HG02678 (cell line): ENCODE measurements at regions not wholly inside any gene's neighbourhood (a gene's known extent, or its start where the extent isn't known, plus 50 kb on each side); places are given as distances from the start of the nearest gene placed in this dataset.
A peak's percentile ranks its signal among the peaks of the same experiment; 100 is the strongest.

Experiments
- ATAC-seq: cut with Tn5 transposase; IDR thresholded peaks from one replicate; pipeline ENCODE4 v1.9.1; 2021; ENCODE audit warnings: mild to moderate bottlenecking, moderate library complexity; ENCODE audit not compliant: unreplicated experiment

DNA sequence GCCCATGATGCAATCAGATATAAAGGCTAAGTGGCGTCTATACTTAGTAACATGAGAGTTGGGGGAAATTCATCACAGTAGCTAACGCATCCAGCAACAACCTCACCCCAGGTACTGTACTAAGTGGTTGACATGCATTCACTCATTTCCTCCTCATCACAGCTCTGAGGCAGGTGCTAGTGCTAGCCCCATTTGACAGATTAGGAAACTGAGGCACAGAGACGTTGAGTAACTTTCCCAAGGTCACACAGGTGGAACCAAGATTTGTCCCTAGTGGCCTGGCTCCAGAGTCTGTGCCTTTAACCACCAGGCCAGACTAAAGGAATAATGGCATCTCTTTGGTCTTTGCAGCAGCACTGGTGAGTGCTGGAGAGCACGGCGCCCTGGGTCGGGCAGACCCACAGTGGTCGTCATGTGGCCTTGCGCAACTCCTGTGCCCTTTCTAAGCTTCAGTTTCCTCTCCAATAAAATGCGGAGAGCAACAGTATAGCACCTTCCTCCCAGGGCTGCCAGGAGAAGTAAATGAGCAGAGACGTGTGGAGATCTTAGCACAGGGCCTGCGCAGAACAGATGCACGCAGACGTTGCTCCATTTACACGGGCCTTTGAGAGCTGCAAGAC is 186.4 kb downstream of the BCOR start:
- ATAC-seq: no peak

DNA sequence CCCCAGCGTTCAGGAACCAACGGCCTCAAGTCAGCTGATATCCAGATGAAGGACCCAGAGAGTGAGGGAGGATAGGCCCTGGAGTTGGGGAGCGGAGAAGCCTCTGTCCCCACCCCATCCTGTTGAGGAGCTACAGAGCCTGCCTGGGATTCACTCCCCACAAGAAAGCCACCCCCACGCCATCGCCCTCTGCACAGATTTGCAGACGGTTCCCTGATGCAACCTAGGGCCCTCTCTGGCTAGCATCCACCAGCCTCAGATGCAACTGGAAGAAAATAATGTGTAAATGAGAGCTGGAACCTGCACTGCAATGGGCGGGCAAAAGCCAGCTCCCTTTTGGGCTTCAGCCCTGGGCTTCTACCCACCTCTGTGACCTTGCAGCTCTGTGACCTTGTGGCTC is 185.6 kb downstream of the BCOR start:
- no peak for ATAC-seq

DNA sequence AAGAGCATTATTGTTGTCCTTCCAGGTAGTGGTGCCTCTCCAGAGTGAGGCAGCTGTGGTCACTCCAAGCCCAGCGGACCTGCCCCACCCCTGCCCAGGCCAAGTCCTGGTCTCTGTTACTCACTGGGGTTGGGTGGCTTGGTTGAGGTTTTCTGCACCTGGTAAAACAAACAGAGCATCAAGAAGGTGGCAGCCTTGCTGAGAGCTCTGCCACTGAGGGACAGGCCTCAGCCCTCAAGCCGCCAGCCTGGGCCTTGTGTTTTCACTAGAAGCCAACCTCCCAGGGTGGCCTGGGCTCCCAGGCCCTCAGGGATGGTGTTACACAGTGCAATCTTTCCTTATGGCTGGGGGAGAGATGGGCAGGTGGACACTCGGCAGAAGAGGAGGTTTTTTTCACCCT is 182.7 kb downstream of the BCOR start:
- ATAC-seq: no peak

DNA sequence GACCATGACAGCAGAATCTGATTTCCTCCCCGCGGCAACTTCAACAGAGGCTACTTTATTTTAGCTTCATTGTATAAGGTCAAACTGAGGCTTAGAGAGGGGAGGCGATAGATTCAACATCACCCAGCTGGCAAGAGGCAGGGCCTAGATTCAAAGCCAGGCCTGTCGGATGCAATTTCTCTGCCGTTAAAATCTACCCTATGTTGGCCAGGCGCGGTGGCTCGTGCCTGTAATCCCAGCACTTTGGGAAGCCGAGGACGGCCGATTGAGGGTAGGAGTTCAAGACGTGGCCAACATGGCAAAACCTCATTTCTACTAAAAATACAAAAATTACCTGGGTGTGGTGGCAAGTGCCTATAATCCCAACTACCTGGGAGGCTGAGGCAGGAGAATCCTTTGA is 182.2 kb downstream of the BCOR start:
- ATAC-seq: no peak

DNA sequence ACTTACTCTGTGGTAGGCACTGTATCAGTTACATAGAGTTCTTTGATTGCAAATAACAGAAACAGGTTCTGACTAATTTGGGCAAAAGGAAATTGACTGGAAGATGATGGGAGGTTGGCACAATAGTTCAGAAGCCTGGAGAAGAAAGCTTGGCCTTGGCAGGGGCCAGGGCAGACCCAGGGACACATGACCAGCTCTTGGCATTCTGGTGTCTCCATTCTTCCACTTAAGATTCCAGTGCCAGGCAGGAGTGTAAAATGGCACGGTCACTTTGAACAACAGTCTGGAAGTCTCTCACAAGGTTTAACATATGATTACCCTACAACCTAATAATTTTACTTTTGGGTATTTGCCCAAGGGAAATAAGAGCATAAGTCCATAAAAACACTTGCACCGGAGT is 175.9 kb downstream of the BCOR start:
- no peak for ATAC-seq

DNA sequence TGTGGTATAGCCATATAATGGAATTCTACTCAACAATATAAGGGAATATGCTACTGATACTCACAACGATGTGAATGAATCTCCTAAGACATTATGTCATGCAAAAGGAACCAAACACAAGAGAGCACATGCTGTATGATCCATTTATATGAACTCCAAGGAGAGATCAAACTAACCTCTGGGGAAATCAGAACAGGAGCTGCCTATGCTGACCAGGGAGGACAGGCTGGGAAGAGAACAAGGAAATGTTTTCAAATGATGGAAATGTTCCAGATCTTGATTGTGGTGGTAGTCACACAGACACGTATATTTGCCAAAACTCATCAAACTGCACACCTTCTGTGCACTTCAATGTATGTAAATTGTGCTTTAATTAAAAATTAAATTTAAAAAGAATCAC is 175.3 kb downstream of the BCOR start:
- no peak for ATAC-seq

DNA sequence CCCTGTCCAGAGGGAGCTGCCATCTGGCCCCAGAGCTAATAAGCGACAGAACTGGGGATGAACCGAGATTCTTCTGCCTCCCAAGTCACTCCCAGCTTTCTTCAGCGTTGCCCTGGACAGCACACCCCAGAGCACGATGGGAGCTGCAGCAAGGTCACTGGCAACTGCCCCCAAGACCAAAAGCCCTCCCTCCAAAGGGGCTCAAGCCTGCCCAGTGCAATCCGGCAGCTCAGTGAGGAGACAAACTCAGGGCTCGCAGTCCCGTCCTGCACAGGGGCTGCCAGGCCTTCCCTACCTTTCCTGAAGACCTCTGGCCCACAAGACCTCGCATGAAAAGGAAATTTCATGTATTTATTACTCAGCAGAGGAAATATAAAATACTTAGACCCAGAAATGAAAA is 174.8 kb downstream of the BCOR start:
- ATAC-seq: no peak

DNA sequence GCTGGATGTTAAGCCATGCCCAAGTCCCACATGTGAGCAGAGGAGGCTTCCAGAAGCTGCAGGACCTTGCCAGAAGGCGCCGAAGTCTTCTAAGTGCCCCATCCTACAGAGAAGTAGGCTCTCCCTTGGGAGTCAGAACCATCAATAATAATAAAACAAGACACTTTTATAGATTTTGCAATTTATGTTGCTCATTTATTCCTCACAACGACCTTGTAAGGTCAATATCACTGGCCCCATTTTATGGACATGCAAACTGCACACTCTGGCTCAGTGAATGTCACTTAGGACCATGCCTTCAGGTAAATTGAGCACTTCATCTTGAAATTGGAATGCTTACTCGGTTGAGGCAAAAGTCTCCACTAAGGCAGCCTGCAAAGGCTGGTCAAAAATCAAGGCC is 170.4 kb downstream of the BCOR start:
- no peak for ATAC-seq

DNA sequence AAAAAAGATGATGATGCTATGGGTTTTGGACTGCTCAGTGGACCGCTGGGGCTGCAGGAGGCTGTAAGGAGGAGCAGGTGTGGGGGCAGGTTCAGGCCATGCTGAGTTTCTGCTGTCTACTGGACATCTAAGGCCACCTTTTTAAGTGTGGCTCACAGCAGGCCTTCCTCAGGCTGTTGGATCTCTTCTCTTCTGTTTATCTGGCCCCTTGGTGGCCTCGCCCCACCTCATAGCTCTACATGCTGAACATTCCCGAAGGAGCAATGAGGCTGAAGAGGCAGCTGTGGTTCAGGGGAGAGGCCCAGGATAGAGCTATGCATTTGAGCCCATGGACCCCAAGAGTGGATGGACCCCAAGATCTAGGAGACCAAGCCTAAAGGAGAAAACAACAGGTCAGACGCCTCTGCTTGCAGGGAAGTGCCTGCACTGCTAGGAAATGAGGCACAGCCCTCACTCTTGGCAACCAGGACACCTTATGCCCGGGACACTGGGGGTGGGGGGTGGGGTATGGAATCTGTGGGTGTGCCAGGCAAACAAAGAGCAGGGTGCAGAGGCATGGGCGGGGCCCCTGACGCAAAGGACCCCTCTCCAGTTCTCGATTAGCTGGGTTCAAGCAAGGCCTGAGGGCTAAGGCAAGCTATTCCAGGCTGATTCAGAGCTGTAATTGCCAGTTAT is 168.9 kb downstream of the BCOR start:
- ATAC-seq: no peak

DNA sequence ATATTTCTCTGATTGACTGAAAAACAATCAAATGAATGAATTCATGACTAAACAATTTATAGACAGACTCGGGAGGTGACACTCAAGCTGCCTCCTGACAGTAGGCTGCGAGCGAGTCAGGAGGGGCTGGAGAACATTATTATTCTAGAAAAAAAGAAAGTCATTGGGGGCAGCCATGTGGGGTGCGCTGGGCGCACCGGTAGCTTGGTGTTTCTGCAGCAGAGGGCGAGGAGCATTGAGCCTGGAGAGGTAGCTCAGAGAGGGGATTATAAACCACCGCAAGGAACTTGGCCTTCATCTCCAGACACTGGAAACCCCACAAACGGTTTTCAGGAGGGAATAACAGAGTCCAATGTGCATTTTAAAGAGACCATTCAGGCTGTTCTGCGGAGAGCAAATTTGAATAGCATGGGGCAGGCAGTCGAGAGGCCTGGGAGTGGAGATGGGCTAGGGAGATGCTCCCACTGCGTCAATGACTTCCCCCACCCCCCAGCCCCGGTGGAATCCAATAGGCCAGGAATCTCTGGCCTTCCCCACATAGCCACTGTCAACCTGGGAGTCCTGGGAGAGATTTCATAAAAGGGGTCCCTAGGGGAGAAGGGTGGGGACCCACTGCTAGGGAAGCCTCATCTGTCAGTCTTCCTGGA is 168.3 kb downstream of the BCOR start:
- no peak for ATAC-seq

DNA sequence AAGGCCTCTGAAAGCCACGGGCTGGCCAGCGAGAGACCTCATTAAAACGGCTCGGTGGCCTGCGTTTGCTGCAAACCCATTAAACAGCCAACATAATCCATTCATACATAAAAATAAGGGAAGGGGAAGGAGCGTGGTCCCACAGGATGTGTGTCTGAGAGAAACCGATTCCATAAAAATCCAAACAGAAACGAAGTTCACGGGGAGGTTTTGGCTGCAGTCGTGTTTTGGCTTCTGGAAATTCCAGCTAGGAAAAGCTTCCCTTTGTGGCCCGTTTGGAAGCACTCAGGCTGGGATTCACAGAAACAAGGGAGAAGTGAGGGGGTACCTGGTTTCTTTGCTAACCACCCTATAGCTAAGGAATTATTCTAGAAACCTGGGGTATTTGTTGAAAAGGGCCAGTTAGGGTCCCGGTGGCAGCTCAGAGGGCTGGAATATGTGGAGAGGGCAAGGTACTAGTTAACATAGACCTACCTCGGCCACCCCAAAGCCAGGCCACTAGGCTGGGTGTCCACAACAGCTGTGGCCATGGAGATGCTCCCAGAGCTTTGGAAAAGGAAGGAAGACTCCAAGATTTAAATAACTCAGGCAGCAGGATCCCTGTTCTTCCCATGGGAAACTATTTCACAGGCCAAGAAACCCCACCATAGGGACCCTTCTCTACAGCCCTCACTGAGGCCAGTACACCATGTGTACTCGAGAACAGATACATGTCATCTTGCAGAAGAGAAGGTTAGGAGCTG is 166.8 kb downstream of the BCOR start:
- ATAC-seq: no peak

DNA sequence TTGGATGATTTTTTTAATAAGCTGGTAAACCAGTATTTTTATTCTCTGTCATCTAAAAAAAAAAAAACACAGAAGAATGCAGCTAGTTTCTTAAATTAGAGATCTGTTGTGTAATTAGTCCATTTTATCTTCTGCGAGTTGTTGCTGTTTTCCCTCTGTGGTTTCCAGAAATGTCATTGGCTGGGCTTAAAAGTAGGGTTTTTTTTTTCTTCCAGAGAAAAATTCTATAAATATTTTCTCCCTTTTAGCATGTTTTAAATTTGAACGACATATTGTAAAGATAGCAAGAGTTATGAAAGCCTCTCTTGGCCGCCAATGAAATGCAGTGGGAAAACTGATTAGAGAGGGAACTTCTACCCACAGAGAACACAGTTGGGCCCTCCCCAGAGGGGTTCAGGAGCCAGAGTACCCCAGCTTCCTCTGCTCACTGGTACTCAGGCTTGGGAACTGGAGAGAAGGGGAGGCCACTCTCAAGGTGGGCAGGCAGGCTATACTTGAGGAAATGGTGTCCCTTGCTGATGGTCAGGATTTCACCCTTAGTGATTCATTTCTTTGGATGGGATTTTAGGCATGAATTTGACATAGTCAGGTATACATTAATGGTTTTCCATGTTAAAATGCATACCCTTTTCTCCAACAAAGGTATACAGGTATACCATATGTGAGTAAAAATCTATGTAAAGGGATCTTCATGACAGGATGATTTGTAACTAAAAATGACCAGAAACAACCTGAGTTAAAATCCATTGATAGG is 166.1 kb downstream of the BCOR start:
- no peak for ATAC-seq

DNA sequence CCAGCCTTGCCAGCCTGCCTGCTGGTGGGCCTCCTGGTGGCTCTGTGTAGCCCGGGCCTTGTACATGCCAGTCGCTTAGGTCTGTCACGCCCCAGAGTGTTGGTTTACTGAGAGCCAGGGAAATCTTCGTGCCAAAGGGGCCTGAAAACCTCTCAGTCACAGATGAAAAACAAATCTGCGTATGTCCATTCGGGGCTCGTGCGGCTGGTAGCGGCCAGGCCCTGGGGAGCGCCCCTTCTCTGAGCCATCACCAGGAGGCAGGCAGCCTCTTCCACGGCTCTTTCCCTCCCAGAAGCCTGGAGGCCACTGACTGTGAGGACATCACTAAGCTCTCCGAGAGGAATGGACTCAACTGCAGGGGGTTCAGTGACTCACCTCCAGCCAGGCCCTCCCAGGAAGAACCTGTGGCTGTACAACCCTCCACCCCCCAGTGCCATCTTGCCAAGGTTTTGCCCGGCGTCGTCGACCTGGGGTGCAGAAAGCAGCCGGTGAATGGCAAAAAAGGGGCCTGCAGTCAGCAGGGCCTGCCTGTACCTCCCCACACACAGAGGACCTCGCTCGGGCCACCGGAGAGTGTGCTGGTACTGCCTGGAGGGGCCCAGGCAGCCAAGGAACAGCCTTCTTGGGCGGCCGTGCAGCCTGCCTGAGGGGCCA is 162.2 kb downstream of the BCOR start:
- no peak for ATAC-seq

DNA sequence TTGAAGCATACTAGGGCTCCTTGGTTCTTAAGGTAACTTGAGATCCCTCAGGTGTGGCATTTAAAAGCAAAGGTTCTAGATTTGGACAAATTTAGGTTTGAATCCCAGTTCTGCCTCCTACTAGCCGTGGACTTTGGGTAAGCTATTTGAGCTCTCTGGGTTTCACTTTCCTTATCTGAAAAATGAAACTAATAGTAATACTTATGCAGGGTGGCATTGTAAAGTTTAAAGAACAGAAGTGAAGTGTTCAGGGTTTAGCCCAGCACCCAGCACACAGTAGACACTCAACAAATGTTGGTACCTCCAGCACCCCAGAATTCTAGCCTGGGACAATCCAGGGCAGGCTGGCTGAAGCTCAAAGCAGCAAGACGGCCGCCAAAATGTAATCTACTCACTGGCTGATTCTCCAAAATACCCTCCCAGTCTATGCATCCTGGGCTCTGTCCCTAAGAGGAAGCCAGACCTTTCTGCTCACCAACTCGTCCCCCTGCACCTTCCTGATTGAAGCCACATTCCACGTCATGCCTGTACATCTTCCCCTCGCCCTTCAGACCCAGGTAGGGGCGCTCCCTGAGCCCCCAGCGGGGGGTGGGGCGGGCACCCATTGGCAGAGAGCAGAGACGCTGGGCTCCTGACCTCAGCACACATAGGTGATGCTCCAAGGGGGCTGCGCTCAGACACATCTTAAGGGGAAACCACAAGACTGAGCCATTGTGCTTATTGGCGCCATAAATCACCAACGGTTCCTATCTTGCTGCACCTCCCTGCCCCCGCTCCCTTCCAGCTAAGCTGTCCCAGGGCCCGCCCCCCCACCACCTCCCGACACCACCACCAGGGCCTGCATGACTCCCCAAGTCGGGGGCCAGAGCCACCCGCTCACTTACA is 160.6 kb downstream of the BCOR start:
- peak; percentile 77 for ATAC-seq

DNA sequence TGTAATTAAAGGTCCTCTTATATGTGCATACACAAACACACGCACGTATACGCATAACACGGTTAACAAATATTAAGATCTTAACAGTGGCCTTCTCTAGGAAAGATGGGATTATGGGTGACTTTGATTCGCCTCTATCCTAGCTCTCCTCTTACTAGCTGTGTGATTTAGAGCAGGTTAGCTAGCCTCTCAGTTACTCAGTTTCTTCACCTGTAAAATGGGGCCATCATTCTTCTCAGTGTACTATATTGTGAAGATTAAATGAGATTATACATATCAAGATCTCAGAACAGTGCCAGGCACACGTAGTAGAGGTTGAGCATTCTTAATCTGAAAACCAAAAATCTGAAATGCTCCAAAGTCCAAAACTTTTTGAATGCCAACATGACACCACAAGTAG is 159.3 kb downstream of the BCOR start:
- no peak for ATAC-seq

DNA sequence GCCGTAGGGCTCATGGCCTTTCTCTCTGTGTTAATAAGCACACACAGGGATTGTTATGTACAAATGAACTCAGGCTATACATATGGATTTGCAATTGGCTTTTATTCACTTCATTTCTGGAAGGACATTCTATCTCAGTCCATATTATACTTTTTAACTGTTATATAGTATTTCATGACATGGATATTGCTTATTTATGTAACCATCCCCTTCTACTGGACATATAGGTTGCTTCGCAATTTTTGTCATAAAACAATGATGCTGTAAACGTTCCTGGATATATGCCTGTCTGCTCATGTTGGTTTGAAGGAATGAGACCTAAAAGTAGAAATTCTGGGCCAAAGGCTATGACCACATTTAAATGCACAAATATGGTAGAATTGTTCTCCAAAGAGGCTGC is 158.1 kb downstream of the BCOR start:
- no peak for ATAC-seq

DNA sequence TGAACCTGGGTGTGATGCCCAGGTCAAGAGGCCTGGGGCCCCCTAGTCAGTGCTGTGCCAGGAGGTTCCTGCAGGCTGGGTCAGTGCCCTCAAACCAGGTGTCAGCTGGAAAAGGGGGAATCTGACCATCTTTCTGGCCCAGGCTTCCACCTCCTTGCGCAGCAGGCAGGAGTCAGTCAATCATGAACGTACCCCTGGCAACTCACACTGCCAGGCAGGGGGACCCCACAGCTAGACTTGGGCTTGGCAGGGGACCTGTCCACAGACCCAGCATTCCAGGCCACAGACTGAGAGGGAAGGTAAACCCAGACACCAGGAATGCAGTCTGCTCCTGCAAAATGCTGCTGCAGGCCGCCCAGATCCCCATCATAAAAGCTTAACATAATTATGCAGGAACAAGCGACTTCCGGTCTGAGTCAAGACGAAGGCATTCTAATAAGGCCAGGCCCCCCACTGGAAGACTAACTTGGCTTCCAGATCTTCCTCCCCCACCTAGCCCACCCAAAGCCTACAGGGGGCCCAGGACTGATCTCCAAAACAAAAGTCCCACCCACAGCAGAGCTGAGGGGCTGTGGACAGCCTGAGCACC is 156.3 kb downstream of the BCOR start:
- no peak for ATAC-seq

DNA sequence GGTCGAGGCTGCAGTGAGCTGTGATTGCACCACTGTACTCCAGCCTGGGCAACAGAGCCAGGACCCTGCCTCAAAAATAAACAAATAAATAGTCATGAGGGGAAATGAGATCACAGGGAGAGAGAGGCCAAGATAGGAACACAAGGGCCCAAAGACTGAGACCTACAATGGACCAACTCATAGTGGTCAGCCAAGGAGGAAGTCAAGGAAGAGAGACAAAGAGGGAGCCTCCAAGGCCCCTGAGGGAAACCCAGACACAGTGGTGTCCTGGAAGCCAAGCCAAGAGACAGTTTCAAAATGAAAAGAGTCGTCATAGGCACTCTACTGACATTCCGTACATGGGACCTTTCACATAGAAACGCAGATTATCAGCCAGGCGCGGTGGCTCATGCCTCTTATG is 153.3 kb downstream of the BCOR start:
- no peak for ATAC-seq

DNA sequence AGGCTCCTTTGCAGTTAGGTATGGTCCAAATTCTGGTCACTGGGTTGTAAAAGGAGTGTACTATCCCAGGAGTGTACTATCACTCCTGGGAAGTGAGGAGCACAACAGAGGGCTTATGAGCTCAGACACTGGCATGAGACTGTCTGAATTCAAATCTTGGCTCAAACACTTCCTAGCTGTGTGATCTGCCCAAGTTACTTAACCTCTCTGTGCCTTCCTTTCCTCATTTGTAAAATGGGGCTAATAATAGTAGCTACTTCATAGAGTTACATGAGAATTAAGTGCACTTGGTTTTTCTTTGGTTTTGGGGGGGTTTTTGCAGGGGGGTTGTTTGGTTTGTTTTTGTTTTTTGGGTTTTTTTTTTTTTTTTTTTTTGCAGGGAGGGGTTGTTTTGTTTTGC is 152.0 kb downstream of the BCOR start:
- ATAC-seq: no peak
